GM20431 (cell line): ENCODE measurements at regions not wholly inside any gene's neighbourhood (a gene's known extent, or its start where the extent isn't known, plus 50 kb on each side); places are given as distances from the start of the nearest gene placed in this dataset.

ENCODE experiments used
- in situ Hi-C: fragments of 300-500 bp; cut with MseI, MboI; formaldehyde crosslinking; loops from one replicate; pipeline ENCODE4 v1.15.0; 2020; ENCODE audit warnings: low sequenced_read_pairs; ENCODE audit not compliant: unreplicated experiment

DNA sequence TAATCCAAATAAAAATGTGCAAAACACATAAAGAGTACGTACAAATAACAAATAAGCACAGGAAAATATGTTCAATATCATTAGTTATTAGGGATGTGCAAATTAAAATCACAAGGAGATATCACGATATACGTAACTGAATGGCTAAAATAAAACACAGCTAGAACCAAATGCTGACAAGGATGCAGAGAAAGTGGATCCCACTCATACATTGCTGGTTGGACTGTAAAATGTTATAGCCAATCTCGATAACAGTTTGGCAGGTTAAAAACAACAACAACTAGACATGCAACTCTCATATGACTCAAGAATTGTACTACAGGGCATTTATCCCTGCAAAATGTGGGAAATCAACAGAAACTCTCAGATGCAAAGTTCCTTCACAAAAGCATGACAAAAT is 553.9 kb downstream of the ADCYAP1 start:
- in situ Hi-C loops = no loop called here

DNA sequence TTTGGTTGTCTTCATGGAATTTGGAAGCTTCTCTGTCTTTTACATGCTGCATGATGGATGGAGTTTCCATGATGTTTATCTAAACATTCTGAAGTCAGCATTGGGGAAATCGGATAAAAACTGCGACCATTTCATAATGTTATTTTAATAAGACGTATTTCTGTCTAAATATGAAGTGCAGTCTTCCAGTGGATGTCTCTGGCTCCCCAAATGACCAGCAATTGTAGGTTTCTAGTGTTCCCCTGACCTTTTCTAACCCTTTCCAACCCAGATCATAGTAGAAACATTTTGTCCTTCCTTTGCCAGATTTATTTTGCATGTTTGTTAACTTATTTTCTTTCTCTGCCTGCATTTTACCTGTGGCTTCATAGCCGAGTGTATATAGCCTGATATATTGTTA is 559.3 kb downstream of the ADCYAP1 start:
- in situ Hi-C loops = no loop called here

DNA sequence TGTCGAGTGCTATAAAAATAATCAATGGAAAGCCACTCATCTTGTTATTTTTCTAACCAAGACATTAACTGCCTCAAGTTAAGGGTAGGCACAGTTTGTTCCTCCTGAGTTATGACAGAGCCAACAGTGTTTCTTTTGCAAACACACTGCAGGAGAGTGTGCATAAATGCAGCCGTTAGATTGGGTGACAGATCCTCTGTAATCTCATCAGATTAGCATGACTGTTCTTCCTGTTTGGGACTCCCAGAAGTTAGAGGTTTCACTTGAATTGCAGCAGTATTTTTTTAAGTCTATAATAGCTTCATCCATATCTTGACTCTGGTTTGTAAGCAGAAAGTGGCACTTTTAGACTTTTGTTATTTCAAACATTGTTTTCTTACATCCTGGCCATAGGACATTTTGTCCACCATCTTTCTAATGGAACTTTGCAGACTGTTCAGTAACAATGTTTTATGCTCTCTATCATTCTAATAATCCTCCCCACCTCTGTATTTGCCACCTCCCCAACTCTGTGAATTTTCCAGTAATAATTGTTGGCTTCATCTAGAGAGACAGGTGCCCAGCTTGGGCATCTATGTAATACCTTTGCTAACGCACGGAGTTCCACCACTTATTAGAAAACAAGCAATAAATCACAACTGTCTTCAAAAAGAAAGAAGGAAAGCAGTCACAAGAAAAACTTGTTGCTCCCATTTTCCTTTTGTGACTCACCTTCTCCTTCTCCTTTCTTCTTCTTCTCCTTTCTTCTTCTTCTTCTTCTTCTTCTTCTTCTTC is 560.0 kb downstream of the ADCYAP1 start:
- in situ Hi-C loops = no loop called here

DNA sequence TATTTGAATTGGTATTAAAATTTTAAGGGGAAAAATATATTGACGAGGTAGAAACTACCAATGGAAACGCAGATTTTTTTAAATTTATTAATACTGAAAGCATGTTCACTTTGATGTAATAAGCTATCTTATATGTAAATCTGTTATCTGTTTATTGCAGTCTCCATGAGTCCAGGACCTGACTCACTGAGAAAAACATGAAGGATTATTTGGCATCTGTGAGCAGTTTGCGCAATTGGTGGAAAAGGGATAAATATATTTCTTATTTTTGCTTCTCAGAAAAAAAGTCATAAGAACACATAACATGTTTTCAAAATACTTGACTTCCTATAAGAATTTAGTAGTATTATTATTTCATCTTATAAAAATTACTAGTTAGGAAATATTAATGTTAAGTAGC is 561.4 kb downstream of the ADCYAP1 start:
- in situ Hi-C loops = no loop called here

DNA sequence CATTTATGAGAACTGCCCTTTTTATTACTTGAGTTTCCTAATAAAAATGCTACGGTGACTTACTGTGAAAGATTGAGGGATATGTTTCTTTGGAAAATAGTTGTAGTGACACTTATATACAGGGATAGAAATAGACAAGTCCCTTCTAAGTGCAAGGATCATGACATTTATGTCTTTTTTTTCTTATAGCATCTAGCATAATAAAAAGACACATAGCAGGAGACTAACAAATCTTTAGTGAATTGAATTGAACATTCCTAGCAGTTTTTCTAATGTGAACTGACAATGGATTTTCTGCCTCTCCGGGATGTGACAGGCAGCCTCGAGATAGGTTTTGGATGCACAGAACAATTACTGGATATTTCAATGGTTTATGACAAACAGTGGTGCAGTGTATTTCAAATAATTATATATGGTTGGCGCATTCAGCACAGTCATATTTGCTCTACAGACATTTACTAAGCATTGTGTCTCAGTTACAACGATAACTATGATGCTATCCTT is 562.8 kb downstream of the ADCYAP1 start:
- in situ Hi-C loops = no loop called here

DNA sequence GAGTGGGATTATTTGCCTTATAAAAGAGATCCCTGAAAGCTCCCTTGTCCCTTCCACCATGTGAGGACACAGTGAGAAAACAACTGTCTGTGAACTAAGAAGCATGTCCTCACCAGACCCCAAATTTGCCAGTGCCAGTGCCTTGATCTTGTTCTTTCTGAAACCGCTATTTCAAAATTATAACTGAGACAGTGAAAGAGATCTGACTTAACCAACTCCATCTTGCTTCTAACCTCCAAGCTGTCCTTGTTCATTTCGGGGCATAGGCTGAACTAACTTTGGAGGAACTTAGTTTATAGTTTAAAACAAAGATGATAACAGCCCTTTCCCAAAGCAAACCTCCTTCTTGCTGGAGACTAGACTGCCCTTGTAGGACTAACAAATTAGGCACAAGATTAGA is 563.9 kb downstream of the ADCYAP1 start:
- in situ Hi-C loops = no loop called here

DNA sequence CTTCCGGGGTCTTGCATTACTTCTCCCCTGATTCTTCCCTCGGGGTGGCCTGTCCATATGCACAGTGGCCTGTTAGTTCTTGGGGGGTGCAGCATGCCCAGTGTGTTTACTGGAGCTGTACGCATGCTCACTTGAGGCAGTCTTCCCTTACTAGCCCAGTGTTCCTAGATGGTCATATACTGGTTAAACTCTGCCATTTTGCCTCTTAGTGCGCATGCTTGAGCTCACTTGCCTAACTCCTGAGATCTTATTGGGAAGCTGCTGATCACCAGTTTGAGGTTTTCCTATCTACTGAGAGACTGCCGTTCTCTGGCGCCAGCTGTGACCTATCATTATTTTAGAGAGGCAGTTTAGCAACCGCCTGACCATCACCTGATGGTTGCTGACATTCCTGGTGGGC is 571.2 kb downstream of the ADCYAP1 start:
- in situ Hi-C loops = no loop called here

DNA sequence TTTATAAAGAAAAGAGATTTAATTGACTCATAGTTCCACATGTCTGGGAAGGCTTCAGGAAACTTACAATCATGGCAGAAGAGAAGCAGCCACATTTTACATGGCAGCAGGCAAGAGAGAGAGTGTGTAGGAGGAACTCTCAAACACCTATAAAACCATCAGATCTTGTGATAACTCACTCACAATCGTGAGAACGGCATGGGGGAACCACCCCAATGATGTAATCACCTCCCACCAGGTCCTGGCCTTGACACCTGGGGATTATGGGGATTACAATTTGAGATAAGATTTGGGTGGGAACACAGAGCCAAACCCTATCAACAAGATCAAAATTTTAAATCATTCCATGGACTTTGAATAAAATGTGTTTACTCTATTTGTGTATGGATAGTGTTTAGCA is 575.6 kb downstream of the ADCYAP1 start:
- in situ Hi-C loops = no loop called here

DNA sequence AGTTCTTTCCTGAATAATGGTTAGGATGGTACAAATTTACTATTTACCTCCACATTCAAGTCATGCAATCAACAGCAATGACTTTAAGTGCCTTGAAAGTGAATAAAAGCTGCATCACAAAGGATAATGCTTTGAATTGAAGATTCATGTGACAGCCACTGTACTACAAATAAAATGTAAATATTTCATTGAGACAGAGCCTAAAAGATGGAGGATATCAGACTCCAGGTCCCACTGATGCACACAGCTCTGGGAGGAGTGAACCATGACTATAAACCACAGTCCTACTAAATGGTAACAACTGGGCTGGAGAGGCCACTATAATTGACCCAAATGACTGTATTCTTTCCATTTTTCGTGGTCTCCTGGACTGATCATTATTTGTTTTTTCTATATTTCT is 576.9 kb downstream of the ADCYAP1 start:
- in situ Hi-C loops = no loop called here

DNA sequence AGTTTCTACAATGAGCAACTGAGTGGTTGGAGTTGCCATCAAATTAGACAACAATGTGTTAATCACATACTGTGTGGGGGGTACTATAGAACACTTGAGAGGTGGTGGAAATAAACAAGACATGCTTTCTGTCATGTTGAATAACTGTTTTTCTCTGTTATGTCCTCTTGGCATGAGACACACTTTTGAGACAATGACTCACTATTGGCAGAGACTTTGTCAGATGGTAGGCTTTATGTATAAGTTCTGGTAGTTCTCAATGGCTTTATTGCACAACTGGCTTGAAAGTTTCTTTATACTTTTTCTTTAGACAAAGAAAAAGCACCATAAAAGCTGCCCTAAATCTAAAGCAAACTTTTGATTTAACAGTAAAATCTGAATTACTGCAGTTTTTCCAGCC is 578.7 kb downstream of the ADCYAP1 start:
- in situ Hi-C loops = no loop called here

DNA sequence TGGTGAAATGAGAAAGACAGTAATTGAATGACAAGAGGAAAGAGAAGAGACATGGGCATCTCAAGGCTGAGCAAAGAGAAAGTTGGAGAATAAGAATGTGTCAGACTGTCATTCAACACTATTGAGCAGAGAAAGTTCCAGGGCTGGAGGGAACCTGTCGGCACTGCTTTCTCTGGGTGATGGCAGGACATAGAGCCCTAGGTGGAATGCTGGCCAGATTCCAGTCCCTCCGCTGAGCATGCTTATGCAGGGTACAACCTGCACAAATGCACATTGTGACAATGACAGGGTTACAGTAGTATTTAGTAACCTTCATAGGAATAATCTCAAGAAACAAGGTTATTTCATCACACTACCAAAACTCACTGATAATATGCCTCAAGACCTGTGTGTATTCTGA is 582.8 kb downstream of the ADCYAP1 start:
- in situ Hi-C loops = no loop called here

DNA sequence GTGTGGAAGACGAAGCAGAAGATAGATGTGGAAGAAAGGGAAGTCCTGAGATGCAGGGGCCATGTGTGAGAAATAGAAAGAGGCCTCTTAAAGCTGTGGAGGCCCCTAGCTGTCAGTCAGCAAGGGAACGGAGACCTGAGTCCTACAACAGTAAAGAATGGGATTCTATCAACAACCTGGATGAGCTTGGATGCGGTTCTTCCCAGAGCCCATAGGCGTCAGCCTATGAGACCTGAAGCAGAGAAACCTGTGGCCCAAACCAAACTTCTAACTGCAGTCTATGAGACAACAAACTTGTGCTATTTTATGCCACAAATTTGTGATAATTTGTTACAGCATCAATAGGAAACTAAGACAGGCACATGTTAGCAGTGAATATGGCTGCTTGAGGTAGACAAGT is 583.7 kb downstream of the ADCYAP1 start:
- in situ Hi-C loops = no loop called here

DNA sequence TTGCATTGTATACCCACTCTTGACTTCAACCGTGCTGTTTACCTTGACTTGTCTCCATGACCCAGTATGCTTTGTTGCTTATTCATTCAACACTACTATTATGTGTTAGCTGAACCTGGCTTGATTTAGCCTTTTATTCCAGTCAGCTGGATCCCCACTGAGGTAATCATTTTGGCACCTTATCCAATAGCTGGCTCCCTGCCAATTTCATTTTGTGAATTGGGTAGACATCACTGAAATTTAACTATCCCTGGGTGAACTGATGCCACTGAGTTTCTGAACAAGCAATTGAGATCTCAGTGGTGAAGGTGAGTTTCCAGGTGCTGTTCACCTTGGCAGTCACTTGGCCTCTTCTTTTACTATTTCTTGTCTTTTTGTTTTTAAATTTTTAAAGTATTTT is 584.3 kb downstream of the ADCYAP1 start:
- in situ Hi-C loops = no loop called here

DNA sequence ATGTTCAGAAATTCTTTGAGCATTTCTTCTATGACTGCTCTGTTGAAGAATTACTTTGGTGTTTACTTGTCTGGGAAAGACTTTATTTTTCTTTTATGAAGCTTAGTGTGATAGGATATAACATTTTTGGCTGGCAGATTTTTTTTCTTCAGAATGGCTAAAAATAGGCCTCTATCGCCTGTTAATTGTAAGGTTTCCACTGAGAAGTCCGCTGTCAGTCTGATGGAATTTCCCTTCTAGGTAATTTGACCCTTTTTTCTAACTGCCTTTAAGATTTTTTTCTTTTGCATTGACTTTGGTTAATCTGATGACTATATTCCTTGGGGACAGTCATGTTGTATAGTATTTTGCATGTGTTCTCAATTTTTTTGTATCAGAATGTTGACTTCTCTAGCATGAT is 590.7 kb downstream of the ADCYAP1 start:
- in situ Hi-C loops = no loop called here

DNA sequence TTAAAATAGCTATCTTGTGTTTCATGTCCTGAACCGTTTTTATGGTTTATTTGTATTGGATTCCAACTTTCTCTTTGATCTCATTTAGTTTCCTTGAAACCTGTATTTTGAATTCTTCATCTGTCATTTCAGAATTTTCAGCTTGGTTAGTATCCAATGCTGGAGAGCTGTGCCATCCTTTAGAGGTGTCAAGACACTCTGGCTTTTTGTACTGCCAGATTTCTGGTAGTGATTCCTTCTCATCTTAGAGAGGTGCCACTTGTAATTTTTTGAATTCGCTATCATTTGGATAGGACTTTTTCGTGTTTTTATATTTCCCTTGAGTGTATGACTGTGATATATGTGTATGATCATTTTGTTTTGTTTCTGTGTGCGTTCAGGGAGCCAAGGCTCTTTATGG is 591.4 kb downstream of the ADCYAP1 start:
- in situ Hi-C loops = no loop called here

DNA sequence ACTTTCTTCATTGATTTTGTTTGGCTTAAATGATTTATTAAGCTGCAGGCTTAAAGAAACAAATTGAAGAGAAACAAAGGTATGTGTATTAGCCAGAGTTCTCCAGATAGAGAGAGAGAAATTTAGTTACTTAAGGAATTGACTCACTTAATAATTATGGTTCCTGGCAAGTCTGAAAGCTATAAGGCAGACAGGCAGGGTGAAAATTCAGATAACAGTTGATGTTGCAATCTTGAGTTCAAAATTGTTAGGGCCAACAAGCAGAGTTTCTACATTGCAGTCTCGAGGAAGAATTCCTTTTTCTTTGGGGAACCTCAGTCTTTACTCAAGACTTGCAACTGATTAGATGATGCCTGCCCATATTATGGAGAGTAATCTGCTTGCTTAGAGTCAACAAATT is 593.5 kb downstream of the ADCYAP1 start:
- in situ Hi-C loops = no loop called here

DNA sequence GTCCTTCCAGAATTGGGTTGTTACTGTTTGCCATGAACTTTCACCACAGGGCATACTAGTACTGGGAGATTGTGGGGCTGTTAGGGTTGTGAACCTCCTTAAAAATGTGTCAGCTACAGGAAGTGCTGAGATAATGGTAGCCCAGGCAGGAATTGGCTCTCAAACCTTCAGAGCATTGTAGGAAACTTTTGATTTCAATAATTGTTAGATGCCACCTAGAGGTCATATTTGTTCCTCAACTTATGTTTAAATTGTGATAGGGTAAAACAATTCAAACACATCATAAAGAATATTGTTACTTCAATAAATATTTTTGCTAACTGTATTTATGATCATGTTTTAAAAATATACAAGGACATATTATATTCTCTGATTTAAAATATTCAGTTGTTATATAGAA is 594.6 kb downstream of the ADCYAP1 start:
- in situ Hi-C loops = no loop called here

DNA sequence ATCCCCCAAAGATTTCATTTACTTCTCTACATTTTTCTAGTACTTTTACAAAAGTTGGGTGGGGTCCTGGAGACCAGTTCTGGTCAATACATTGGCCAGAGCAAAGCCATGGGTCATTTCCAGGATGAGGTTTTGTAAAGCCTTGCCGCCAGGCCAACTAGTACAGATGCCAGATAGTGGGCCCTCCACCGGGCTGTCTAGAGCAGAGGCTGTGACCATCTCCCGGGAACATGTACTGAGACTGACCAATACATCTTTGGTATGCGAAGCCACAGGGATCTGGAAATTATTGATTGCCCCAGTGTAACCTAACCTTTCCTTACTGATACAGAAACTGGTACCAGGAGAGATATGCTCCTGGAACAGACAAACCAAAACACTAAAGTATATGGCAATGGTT is 599.2 kb downstream of the ADCYAP1 start:
- in situ Hi-C loops = no loop called here

DNA sequence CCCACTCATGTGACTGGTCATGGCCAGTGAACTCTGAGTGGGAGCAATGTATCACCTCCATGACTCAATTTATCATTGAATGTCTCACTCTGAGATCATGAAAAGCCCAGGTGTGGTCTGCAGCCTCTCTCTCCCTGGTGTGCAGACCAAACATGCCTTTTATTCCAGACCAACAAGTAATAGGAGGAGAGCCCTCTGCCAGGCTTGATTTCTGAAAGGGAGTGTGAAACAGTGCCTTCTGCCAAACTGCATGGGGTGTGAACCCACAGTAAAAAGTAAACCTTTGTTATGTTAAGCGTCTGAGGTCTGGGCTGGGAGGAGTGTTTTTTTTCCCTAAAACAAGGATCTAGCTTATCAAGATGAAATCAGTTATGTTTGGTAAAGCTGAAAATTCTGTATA is 601.2 kb downstream of the ADCYAP1 start:
- in situ Hi-C loops = no loop called here

DNA sequence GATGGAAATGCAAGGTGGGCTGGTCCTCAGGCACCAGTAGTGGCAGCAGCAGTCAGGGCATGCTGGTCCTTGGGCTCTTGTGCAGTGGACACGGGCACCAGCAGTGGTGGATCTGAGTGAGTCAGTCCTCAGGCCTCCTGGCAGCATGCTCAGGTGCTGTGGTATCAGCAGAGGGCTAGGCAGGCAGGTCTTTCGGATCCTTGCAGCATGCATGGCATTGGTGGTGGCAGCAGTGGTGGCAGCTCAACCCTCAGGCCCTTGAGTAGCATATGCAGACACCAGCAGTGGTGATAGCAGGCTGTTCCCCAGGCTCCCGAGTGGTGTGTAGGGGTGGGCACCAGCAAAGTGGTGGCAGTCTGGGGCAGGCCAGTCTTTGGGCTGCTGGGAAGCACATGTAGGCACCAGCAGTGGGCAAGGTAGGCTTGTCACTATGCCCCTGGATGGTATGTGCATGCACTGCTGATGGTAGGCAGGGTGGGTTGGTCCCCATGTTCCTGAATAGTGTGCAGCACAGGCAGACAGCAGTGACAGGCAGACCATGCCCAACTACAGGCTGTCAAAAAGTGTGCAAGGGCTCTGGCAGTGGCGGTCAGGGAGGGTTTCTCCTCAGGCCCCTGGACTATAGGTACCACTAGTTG is 606.0 kb downstream of the ADCYAP1 start:
- in situ Hi-C loops = no loop called here

DNA sequence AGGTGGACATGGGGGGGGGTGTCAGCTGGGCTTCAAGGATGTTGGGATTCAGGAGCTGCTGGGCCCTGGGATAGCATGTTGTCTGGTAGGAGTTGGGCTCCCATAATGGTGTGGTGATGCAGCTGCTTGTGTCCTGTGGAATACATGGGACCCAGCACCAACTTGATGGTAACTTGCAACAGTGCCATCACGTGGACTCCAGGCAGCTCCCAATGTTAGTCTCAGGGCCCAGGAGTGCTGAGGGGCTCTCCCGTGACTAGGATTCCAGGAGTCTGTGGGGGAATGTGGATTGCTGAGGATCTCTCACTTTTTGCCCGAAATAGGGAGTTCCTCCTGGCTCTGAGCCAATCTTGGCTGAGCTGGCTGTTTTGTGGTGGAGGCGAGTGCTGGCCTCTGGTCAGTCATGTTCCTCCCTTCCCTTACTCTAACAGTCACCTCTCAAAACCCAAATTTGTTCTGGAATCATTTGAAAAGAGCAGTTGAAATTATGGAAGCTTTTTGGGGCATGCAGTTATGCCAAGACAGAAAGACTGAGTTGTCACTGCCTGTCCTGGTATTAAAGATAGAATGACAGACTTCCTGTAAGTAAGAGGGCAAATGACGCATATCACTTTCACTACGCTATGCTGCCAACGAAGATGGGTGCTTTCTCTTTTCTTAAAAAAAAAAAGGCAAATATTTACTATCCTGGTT is 607.1 kb downstream of the ADCYAP1 start:
- in situ Hi-C loops = no loop called here
